Psoas muscle (tissue), 7 donors: ENCODE measurements at regions not wholly inside any gene's neighbourhood (a gene's known extent, or its start where the extent isn't known, plus 50 kb on each side); places are given as distances from the start of the nearest gene placed in this dataset.
"Not testable (repeated sequence)": the region's sequence is repeated elsewhere in the genome, so short reads cannot be mapped to it uniquely, and the experiment has no call there.

Experiments
- ATAC-seq, 4 donors: fragments of 200-7000 bp; cut with Tn5 transposase; one replicate each; pipeline ENCODE4 v1.9.1; 2020; ENCODE audit warnings: moderate library complexity in 3 of 4, mild to moderate bottlenecking in 2 of 4
- DNase-seq, 2 donors: peaks; one replicate each; pipeline ENCODE4 v3.0.0-alpha.2; 2020
- H3K27ac ChIP-seq: fragments of 200-600 bp; one replicate; pipeline ENCODE4 v1.8.0; 2022
- H3K27me3 ChIP-seq, 3 donors: fragments of 200-600 bp in 1 of 3; one replicate each; pipeline versions ENCODE4 v1.6.1 to v1.8.0; 2013 to 2022; ENCODE audit warnings: low read length in 2 of 3, mild to moderate bottlenecking in 2 of 3, moderate library complexity in 1 of 3; ENCODE audit not compliant: insufficient read depth in 3 of 3
- H3K36me3 ChIP-seq, 2 donors: fragments of 200-600 bp in 1 of 2; one replicate each; pipeline versions ENCODE4 v1.6.1 to v1.8.0; 2013 to 2022; ENCODE audit warnings: low read depth in 1 of 2, mild to moderate bottlenecking in 1 of 2, moderate library complexity in 1 of 2; ENCODE audit not compliant: insufficient read depth in 1 of 2
- H3K4me1 ChIP-seq: fragments of 200-600 bp; one replicate; pipeline ENCODE4 v1.8.0; 2022
- H3K4me3 ChIP-seq: fragments of 200-600 bp; one replicate; pipeline ENCODE4 v1.8.0; 2022; ENCODE audit warnings: mild to moderate bottlenecking
- H3K9me3 ChIP-seq: fragments of 200-600 bp; one replicate; pipeline ENCODE4 v1.8.0; 2022
- WGBS, 3 donors: extraction: QIAGEN DNeasy Blood & Tissue Kit; methylation state at CpG; one replicate each; pipeline versions ENCODE4 v1.1.6 to v1.1.7; 2013; 5-methylcytosine and 5-hydroxymethylcytosine counted together
- intact Hi-C, 2 donors: fragments of 100-400 bp; cut with DNase I; formaldehyde crosslinking; loops; one replicate each; pipeline versions ENCODE4 v1.11.0 to v1.14.2; 2022
- TF ChIP-seq, protein P1 (sequence below): fragments of 200-600 bp; IDR thresholded peaks from one replicate; pipeline ENCODE4 v1.8.0; 2022; ENCODE audit warnings: antibody characterized with exemption
- donor health status: healthy with polysubstance abuse.
- donor health status: DM: no; HTN: no; CAD: no; lungs with moderate emphysema.
- donor health status: Bipolar disorder and iron deficiency.
- donor health status: healthy.
- donor health status: DM: yes; HTN: yes; CAD: no.
- donor health status: DM: no; HTN: no; CAD: no.
- donor health status: DM: yes; HTN: yes; CAD: no.

- ATAC-seq: no peak
- intact Hi-C loops: no loop called here
Observed at GRCh38 chr6:22134308-22134707, 162.5 kb downstream of the PRL start.

GRCh38 chr6:22135395-22135794, 161.4 kb downstream of the PRL start:
- WGBS, 3 donors: 84 to 88% (median 87%) methylated on average over 1 of the region's 1 CpG
- H3K27ac ChIP-seq: no peak overlapping the region
- TF ChIP-seq, protein P1, sequence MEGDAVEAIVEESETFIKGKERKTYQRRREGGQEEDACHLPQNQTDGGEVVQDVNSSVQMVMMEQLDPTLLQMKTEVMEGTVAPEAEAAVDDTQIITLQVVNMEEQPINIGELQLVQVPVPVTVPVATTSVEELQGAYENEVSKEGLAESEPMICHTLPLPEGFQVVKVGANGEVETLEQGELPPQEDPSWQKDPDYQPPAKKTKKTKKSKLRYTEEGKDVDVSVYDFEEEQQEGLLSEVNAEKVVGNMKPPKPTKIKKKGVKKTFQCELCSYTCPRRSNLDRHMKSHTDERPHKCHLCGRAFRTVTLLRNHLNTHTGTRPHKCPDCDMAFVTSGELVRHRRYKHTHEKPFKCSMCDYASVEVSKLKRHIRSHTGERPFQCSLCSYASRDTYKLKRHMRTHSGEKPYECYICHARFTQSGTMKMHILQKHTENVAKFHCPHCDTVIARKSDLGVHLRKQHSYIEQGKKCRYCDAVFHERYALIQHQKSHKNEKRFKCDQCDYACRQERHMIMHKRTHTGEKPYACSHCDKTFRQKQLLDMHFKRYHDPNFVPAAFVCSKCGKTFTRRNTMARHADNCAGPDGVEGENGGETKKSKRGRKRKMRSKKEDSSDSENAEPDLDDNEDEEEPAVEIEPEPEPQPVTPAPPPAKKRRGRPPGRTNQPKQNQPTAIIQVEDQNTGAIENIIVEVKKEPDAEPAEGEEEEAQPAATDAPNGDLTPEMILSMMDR: no peak

More at GRCh38 chr6:22134308-22134707, 162.5 kb downstream of the PRL start:
- 75 to 85% (median 76%) methylated on average over 3 of the region's 3 CpGs for WGBS, 3 donors
- TF ChIP-seq, protein P1: no peak
- Histone ChIP-seq H3K36me3 (no peaks in the 10 kb centered on the region), H3K4me1 (peaks cover 4% of the 10 kb centered on the region), H3K27ac (no peak overlapping the region), H3K27me3 (no peaks in the 10 kb centered on the region), H3K9me3 (no peaks in the 10 kb centered on the region), H3K4me3 (no peak overlapping the region)
- DNase-seq: no peak

DNA sequence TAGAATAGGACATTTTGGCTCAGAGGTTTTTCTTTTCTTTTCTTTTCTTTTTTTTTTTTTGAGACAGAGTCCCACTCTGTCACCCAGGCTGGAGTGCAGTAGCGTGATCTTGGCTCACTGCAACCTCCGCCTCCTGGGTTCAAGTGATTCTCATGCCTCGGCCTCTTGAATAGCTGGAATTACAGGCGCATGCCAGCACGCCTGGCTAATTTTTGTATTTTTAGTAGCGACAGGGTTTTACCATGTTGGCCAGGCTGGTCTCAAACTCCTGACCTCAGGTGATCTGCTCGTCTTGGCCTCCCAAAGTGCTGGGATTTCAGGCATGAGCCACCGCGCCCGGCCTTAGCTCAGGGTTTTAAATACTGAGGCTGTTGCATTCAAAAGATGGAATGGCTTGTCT, 156.1 kb downstream of the PRL start:
- not testable (repeated sequence) for ATAC-seq, H3K36me3 ChIP-seq

More at GRCh38 chr6:22135395-22135794, 161.4 kb downstream of the PRL start:
- Histone ChIP-seq H3K27me3 (no peaks in the 10 kb centered on the region), H3K36me3 (no peaks in the 10 kb centered on the region), H3K4me3 (no peak overlapping the region), H3K9me3 (no peaks in the 10 kb centered on the region), H3K4me1 (peaks cover 4% of the 10 kb centered on the region)
- no peak for DNase-seq
- intact Hi-C loops: no loop called here
- no peak for ATAC-seq

DNA sequence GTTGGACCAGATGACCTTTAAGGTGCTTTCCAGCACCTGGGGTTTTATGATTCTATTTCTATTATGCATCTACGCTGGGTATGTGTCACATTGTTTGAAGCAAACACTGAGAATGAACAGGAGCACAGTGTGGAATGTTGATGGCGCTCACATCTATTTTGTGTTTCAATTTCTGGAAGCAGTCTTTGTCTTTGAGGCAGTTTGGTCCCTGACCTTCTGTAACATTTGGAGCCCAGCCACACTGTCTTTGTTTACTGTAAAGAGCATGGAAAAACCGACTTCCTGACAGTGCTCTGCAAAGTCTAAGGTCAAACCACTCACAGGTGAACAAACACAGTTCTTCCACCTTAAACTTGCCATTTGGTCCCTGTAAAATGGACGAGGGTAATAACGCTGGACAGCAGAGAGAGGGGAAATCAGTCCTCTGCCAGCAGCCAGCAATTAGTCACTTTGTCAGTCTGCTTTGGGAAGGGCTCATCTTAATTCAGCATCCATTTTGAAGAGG, 155.5 kb downstream of the PRL start:
- DNase-seq (no peak), ATAC-seq (peak in 1 of 4 donors; percentile 20)
- H3K4me3 ChIP-seq: no peak overlapping the region
- no peak overlapping the region for H3K27ac ChIP-seq
- intact Hi-C loops: loop anchor here in 1 of 2 donors (10.0 kb wide), 2 partner anchors 186 to 304 kb away; no protein-coding TSS in a partner anchor
- no peaks in the 10 kb centered on the region for H3K36me3 ChIP-seq
- H3K9me3 ChIP-seq: no peaks in the 10 kb centered on the region
- TF ChIP-seq, protein P1: no peak
- peaks cover 14% of the 10 kb centered on the region for H3K4me1 ChIP-seq
- WGBS, 3 donors: 38 to 45% (median 39%) methylated on average over 5 of the region's 5 CpGs
- no peaks in the 10 kb centered on the region for H3K27me3 ChIP-seq

More for the DNA sequence above, 156.1 kb downstream of the PRL start:
- not testable (repeated sequence) for H3K27me3 ChIP-seq, H3K4me3 ChIP-seq, H3K9me3 ChIP-seq, DNase-seq, H3K27ac ChIP-seq
- H3K4me1 ChIP-seq: peaks cover 13% of the 10 kb centered on the region
- 43 to 67% (median 51%) methylated on average over 9 to 10 of the region's 10 CpGs for WGBS, 3 donors
- intact Hi-C loops: loop anchor here in 1 of 2 donors (10.0 kb wide), 2 partner anchors 186 to 304 kb away; no protein-coding TSS in a partner anchor

DNA sequence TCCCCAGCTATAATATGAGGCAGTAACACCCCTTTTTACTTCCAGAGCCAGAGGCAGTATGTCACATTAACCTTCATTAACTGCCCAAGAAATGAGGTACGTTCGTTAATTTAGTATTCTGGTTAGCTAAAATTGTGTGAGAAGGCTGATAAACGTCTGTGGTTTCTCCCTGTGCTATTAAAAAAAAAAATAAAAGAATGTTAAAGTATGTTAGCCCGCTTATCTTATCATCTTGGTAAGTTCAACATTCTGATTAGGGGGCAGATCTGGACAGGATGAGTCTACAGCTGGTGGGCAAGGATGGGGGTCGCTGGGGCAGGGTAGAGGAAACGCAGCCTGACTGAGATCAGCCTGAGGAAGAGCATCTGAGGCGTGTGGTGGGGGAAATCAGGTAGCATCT, 154.0 kb downstream of the PRL start:
- peaks cover 22% of the 10 kb centered on the region for H3K4me1 ChIP-seq
- ATAC-seq (no peak), DNase-seq (no peak)
- H3K4me3 ChIP-seq: no peak overlapping the region
- intact Hi-C loops: loop anchor here in 1 of 2 donors (10.0 kb wide), 2 partner anchors 188 to 302 kb away; no protein-coding TSS in a partner anchor
- no peak overlapping the region for H3K27ac ChIP-seq
- TF ChIP-seq, protein P1: no peak
- no peaks in the 10 kb centered on the region for H3K27me3 ChIP-seq
- no peaks in the 10 kb centered on the region for H3K36me3 ChIP-seq
- H3K9me3 ChIP-seq: no peaks in the 10 kb centered on the region
- WGBS, 3 donors: 85 to 91% (median 90%) methylated on average over 7 of the region's 7 CpGs
